Ammon's horn (tissue), 1 donor: ENCODE measurements at regions not wholly inside any gene's neighbourhood (a gene's known extent, or its start where the extent isn't known, plus 50 kb on each side); places are given as distances from the start of the nearest gene placed in this dataset.

ENCODE experiments used
- DNase-seq: peaks from one replicate; pipeline ENCODE4 v3.0.0-alpha.2; 2016; ENCODE audit warnings: low spot score

DNA sequence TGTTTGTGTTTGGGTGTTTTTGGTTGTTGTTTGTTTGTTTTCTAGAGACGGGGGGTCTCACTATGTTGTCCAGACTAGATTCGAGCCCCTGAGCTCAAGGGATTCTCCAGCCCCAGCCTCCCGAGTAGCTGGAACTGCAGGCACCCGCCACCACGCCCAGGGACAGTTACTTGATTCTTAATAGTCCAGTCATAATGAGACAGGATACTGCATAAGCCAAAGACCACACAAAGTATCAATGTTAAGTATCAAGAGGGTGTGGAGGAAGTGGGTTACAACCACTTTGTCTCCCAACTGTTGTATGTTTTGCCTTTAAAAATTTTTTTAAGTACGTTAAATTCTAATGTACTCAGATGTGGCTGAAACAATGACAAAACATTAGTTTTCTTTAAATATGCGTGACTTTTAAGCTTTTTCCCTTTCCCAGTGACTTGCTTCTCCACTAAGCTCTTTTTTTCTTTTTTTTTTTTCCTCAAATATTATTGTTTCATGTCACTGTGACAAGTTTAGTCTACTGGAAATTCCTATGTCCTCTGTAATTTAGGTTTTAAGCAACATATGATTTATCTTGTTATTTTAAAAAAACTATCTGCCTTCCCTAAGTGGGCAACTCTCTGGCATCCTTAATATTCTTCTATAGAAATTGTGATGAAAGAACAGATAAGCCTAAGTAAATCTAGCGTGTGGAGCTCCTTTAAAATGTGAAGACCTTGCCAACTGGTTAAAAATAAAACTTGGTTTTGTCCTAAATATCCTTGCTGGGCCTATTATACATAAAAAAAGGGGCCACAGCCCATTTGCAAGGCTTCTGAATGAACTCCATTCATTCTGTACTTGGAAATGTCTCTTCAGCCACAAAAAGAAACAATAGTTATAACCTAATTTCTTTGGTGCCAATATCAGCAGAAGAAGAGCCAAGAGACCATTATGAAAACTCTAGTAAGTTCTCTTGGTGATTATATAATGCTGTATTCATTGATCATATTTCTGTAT, 56.2 kb upstream of the DPH5 start:
- DNase-seq, result peak; percentile 19

DNA sequence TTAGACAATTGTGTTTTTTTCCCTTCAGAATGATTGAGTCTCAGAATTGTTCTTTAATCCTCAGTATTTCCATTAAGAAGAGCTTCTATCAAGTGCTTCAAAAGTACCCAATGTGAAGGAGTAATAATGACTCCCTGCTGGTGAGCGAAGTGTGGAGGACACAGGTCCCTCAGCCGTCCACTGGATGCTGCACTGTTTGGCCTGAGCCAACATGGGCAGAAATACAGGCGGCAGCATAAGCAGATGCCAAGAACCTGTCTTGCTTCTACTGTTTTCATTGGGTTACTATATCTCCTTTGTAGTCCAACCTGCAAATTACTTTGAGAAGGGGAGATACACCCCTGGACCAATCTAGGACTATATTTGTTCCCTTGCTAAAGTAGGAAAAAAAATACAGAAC, 55.3 kb upstream of the DPH5 start:
- DNase-seq, result peak; percentile 19

DNA sequence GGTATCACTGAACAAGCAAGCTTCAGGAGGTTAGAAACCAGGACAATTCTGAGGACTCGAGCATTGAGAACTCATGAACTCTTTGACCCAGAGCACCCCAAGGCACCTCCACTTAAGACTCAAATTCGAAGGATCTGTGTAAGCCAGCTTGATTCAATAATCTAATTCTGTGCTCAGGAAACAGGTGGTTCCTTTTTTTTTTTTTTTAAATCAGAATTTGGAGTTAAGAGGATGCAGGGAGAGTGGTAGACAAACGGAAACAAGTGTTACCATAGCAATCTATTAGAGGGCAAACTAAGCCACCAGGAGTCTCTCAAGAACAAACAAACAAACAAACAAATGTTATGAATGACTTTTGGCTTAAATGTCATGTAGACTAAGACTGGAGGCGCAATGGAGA, 53.8 kb upstream of the DPH5 start:
- no peak for DNase-seq

DNA sequence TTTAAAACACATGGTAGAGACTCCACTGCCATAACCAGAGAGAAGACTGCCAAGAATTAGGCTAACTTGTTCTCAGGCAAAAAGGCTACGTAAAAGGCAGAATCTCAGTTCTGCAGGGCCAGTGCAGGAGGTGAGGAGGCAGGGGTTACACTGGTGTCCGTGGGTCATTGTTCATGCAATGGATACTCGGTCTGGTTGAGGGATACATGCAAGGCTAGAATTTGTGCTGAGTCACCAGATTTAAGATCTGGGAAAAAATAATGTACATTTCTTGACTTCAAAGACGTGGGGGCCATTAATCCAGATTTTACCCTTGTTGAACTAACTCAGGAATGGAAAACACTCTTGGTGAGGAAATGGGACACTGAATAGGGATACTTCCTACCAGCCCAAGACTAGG, 52.3 kb upstream of the DPH5 start:
- no peak for DNase-seq

DNA sequence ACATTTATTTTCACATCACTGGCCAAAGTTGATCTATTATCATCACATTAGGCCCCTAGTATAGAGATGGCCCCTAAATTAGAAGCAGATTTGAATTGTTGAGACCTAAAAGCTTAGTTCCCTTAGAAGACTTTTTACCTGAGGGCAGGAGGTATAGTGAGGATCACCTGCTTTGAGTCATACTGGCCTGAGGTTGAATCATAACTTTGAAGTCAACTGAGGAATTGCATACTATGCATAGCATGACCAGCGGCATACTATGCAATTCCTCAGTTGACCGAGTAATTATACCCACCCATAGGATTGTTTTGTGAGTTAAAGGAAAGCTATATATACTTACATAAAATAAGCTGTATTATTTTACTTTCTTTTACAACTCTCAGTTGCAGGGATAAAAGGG, 50.3 kb upstream of the DPH5 start:
- no peak for DNase-seq
